Spleen (tissue), 11 donors: ENCODE measurements at regions not wholly inside any gene's neighbourhood (a gene's known extent, or its start where the extent isn't known, plus 50 kb on each side); places are given as distances from the start of the nearest gene placed in this dataset.
"Not testable (repeated sequence)": the region's sequence is repeated elsewhere in the genome, so short reads cannot be mapped to it uniquely, and the experiment has no call there.

Source experiments
- DNase-seq: peaks from one replicate; pipeline ENCODE4 v3.0.0-alpha.2; 2020
- H3K27ac ChIP-seq, 8 donors: fragments of 200-600 bp; sonication (generic) in 7 of 8; 1 replicate in 4 of 8; 2 replicates in 4 of 8; pipeline versions ENCODE4 v1.5.0 to v1.8.0; 2016 to 2021; ENCODE audit warnings: inconsistent platforms in 4 of 8, mild to moderate bottlenecking in 4 of 8, moderate library complexity in 1 of 8
- H3K27me3 ChIP-seq, 7 donors: fragments of 200-600 bp; sonication (generic) in 6 of 7; replicated peaks in 1 of 7; 1 replicate in 4 of 7; 2 replicates in 3 of 7; pipeline versions ENCODE4 v1.5.0 to v1.8.0; 2016 to 2021; ENCODE audit warnings: inconsistent platforms in 3 of 7, mild to moderate bottlenecking in 1 of 7
- H3K36me3 ChIP-seq, 6 donors: fragments of 200-600 bp; sonication (generic) in 5 of 6; 1 replicate in 4 of 6; 2 replicates in 2 of 6; pipeline versions ENCODE4 v1.5.0 to v1.8.0; 2016 to 2021; ENCODE audit warnings: inconsistent platforms in 2 of 6
- H3K4me1 ChIP-seq, 6 donors: fragments of 200-600 bp; sonication (generic) in 5 of 6; 1 replicate in 3 of 6; 2 replicates in 3 of 6; pipeline versions ENCODE4 v1.5.0 to v1.8.0; 2016 to 2021; ENCODE audit warnings: inconsistent platforms in 3 of 6
- H3K4me3 ChIP-seq, 8 donors: fragments of 200-600 bp; sonication (generic) in 7 of 8; 1 replicate in 4 of 8; 2 replicates in 4 of 8; pipeline versions ENCODE4 v1.5.0 to v1.8.0; 2016 to 2021; ENCODE audit warnings: inconsistent platforms in 4 of 8, mild to moderate bottlenecking in 4 of 8, moderate library complexity in 2 of 8
- H3K9me3 ChIP-seq, 8 donors: fragments of 200-600 bp; sonication (generic) in 7 of 8; 1 replicate in 4 of 8; 2 replicates in 4 of 8; pipeline versions ENCODE4 v1.5.0 to v1.8.0; 2016 to 2021; ENCODE audit warnings: inconsistent platforms in 4 of 8
- CTCF ChIP-seq, 11 experiments: fragments of 200-600 bp in 7 of 11; fragments of 450-650 bp in 4 of 11; sonication (generic) in 4 of 11; IDR thresholded peaks in 8 of 11; conservative IDR thresholded peaks in 3 of 11; 1 replicate in 7 of 11; 2 replicates in 4 of 11; pipeline versions ENCODE4 v1.4.0 to v1.8.0; 2016 to 2021; ENCODE audit warnings: antibody characterized with exemption in 11 of 11, inconsistent platforms in 4 of 11, mild to moderate bottlenecking in 1 of 11
- WGBS, 5 donors: extraction: QIAGEN DNeasy Blood & Tissue Kit in 3 of 5; methylation state at CpG; one replicate each; pipeline versions ENCODE4 v1.1.5 to v1.1.7; 2013 to 2018; 5-methylcytosine and 5-hydroxymethylcytosine counted together
- intact Hi-C: fragments of 100-400 bp; cut with DNase I; formaldehyde crosslinking; loops from one replicate; pipeline ENCODE4 v1.15.0; 2023; ENCODE audit warnings: low total_unique reads
- donor health status: healthy with polysubstance abuse.
- donor health status: DM: no; HTN: no; CAD: no; lungs with moderate emphysema.
- donor health status: DM: no; HTN: no; CAD: no.
- donor health status: Bipolar disorder and iron deficiency.
- donor health status: healthy.
- donor health status: DM: no; HTN: no; CAD: no.
- donor health status: DM: yes; HTN: yes; CAD: no.

DNA sequence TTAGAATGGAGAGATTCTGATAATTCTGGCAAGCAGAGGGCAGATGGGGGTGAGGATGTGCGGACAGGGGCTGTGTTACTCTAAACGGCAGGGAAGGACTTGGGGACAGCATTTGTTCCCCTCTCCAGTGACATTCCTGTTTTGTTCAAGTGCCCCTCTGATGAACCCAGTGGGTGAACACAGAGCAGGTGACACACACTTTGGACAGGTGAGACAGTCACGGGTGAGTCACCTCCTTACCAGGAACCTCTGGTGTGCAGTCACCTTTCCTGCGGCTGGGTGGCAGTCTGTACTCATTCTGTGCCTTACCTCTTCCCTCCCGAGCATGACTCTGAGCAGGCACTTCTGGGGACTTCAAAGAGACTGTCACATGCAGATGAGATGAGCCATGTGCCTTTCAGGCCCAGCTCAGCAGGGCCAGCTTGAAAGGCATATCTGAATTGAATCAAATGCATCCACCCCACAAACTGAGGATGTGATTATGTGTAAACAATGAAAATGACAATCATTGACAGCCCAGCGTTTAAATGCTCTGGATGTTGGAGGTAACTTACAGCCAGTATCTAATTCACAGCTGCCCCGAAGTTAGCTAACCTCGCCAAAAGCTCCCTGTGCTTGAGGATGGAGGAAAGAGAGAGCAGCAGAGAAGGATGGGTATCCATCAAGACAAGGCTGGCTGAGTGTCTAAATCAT lies 362.4 kb downstream of the BCL2L11 start:
- H3K27me3 ChIP-seq, H3K27ac ChIP-seq, DNase-seq, H3K4me3 ChIP-seq, H3K36me3 ChIP-seq, intact Hi-C loops, H3K9me3 ChIP-seq: not testable (repeated sequence)
- TF ChIP-seq CTCF (IDR thresholded peaks at IDR 0.05 in 8 of 11, conservative IDR thresholded peaks at IDR 0.05 in 3 of 11), result peak in 2 of 11 experiments; percentile 8 to 32
- WGBS, 5 donors, result 77 to 88% (median 83%) methylated on average over 5 of the region's 8 CpGs
- peaks cover 0 to 45% (median 4%) of the 10 kb centered on the region in 6 donors for H3K4me1 ChIP-seq

- H3K9me3 ChIP-seq, H3K4me3 ChIP-seq, intact Hi-C loops, DNase-seq, H3K27me3 ChIP-seq, H3K36me3 ChIP-seq, H3K27ac ChIP-seq: not testable (repeated sequence)
- 60 to 90% (median 64%) methylated on average over 1 to 3 of the region's 3 CpGs for WGBS, 5 donors
- H3K4me1 ChIP-seq, result peaks cover 0 to 36% (median 4%) of the 10 kb centered on the region in 6 donors
Observed at GRCh38 chr2:111484097-111484496, 363.4 kb downstream of the BCL2L11 start.

GRCh38 chr2:111485895-111486294 lies 365.2 kb downstream of the BCL2L11 start:
- H3K36me3 ChIP-seq, H3K27me3 ChIP-seq, H3K9me3 ChIP-seq, H3K4me3 ChIP-seq, DNase-seq, intact Hi-C loops: not testable (repeated sequence)
- peaks cover 0 to 23% (median 0%) of the 10 kb centered on the region in 6 donors for H3K4me1 ChIP-seq
- H3K27ac ChIP-seq, result peak overlapping the region in 2 of 8 donors; percentile 45 to 46
- WGBS, 5 donors, result 31 to 71% (median 42%) methylated on average over 1 of the region's 1 CpG; no CpG with 5 or more reads in 1 of the 5 donors

- 89 to 95% (median 93%) methylated on average over 3 to 4 of the region's 4 CpGs for WGBS, 5 donors
Observed at GRCh38 chr2:111488451-111488850, 367.7 kb downstream of the BCL2L11 start.

DNA sequence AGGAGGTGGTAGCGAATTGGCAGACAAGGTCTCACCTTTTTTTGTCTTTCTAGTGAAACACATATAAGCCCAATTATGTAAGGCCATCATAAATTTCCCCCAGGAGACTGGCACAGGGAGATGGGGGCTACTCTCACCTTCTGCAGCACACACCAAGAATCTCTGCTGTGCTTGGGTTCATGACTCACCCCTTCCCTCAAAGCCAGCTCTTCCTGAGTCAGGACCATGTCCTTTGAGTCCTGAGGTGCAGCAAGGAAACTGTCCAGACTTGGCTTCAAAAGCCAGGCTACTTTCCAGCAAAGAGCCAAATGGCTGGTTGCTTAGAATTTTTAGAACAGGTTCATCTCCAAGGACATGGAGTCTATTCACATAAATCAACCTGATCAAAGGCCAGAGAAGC lies 368.7 kb downstream of the BCL2L11 start:
- H3K27me3 ChIP-seq, intact Hi-C loops, H3K9me3 ChIP-seq, DNase-seq, H3K27ac ChIP-seq, H3K36me3 ChIP-seq, H3K4me3 ChIP-seq: not testable (repeated sequence)
- no CpG with 5 or more reads among the region's 1 CpG for WGBS, 5 donors
- H3K4me1 ChIP-seq, result peaks cover 0 to 20% (median 1%) of the 10 kb centered on the region in 6 donors

More at GRCh38 chr2:111488451-111488850, 367.7 kb downstream of the BCL2L11 start:
- intact Hi-C loops, H3K27ac ChIP-seq, H3K27me3 ChIP-seq, H3K36me3 ChIP-seq, H3K4me3 ChIP-seq, DNase-seq, H3K9me3 ChIP-seq: not testable (repeated sequence)
- H3K4me1 ChIP-seq, result peaks cover 0 to 22% (median under 1%) of the 10 kb centered on the region in 6 donors

- Histone ChIP-seq H3K4me1 (peaks cover 0 to 29% (median 5%) of the 10 kb centered on the region in 6 donors), H3K27ac (peak overlapping the region in 3 of 8 donors; percentile 42 to 86 (median 65))
- H3K27me3 ChIP-seq, DNase-seq, intact Hi-C loops, H3K36me3 ChIP-seq, H3K4me3 ChIP-seq, H3K9me3 ChIP-seq: not testable (repeated sequence)
- no CpG with 5 or more reads among the region's 3 CpGs for WGBS, 5 donors
Observed at GRCh38 chr2:111491181-111491580, 370.5 kb downstream of the BCL2L11 start.

GRCh38 chr2:111491614-111492013 lies 370.9 kb downstream of the BCL2L11 start:
- intact Hi-C loops, H3K9me3 ChIP-seq, H3K36me3 ChIP-seq, H3K4me3 ChIP-seq, H3K27me3 ChIP-seq, DNase-seq: not testable (repeated sequence)
- H3K4me1 ChIP-seq, result peaks cover 0 to 30% (median 6%) of the 10 kb centered on the region in 6 donors
- WGBS, 5 donors, result 47 to 91% (median 66%) methylated on average over 3 to 4 of the region's 4 CpGs
- H3K27ac ChIP-seq, result peak overlapping the region in 4 of 8 donors; percentile 15 to 86 (median 54)

DNA sequence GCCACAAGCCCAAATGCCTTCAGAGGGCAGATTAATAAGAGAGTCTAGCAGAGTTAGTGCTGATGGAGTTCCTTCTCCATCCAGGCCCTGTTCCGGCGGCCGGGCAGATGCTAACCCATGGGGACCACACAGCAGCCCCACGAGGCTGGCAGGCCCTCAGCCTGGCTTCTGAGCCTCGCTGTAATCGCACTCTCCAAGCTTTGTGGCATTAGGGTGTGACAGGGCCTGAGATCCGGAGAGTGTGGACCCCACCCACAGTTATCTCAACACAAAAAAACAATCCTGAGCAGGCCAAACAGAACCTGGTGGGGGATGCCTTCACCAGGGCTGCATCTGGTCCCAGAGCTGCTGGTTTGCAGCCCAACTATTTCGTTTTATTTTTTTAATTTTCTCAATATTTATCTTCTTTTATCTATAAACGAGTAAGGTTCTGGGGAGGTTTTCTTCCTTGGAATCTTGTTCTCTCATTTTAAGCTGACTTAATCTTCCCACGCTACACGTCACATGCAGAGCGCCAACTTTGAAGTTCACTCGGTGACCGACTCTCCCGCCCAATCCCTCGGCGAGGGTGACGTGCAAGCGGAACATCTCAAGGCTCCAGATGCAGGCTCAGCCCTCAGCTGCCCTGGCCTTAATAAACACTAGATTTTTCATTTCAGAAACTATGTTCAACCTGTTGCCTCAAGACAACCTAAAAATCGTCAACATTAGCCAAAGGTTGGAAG lies 372.4 kb downstream of the BCL2L11 start:
- H3K36me3 ChIP-seq, DNase-seq, intact Hi-C loops, H3K9me3 ChIP-seq, H3K27me3 ChIP-seq: not testable (repeated sequence)
- Histone ChIP-seq H3K4me3 (peak overlapping the region in 3 of 8 donors; percentile 14 to 61 (median 23)), H3K4me1 (peaks cover 0 to 28% (median 6%) of the 10 kb centered on the region in 6 donors), H3K27ac (peak overlapping the region in 7 of 8 donors; percentile 61 to 86 (median 81))
- WGBS, 5 donors, result 33 to 67% (median 49%) methylated on average over 1 to 9 of the region's 20 CpGs; no CpG with 5 or more reads in 1 of the 5 donors
